IMR-90 (cell line): ENCODE measurements at regions not wholly inside any gene's neighbourhood (a gene's known extent, or its start where the extent isn't known, plus 50 kb on each side); places are given as distances from the start of the nearest gene placed in this dataset.

Experiments
- ATAC-seq: fragments of 200-7000 bp; cut with Tn5 transposase; 2 replicates; pipeline ENCODE4 v1.9.1; 2020; ENCODE audit warnings: low read depth, mild to moderate bottlenecking, moderate library complexity
- BruUV-seq: library from RNA; stranded (reverse); fragments of 400-500 nt; replicated peaks from 2 replicates; lab custom pipeline; 2021; lab: Mats Ljungman, UMichigan
- CTCF ChIA-PET: fragments of 300-600 bp; formaldehyde crosslinking; extraction: SDS; loops from one replicate; lab custom pipeline; 2021; ENCODE audit warnings: antibody characterized with exemption; lab: Yijun Ruan, JAX
- POLR2A ChIA-PET: fragments of 300-600 bp; sonication (Branson Sonifier 250); formaldehyde crosslinking; loops from one replicate; lab custom pipeline; 2022; ENCODE audit warnings: antibody characterized with exemption; ENCODE audit not compliant: unreplicated experiment; lab: Charles Lee
- DNase-seq: peaks from one replicate; pipeline ENCODE4 v3.0.0; 2013
- H2AFZ ChIP-seq: replicated peaks from 2 replicates; pipeline ENCODE3; 2013; ENCODE audit warnings: low read length, mild to moderate bottlenecking; ENCODE audit not compliant: poor library complexity
- H2AK5ac ChIP-seq: 2 replicates; pipeline ENCODE4 v1.6.1; 2013; ENCODE audit warnings: low read depth, low read length, inconsistent platforms
- H2AK9ac ChIP-seq: replicated peaks from 2 replicates; pipeline ENCODE3; 2013; ENCODE audit warnings: mild to moderate bottlenecking, low read depth, low read length, moderate library complexity; ENCODE audit not compliant: poor library complexity
- H2BK120ac ChIP-seq: 2 replicates; pipeline ENCODE4 v1.6.1; 2013; ENCODE audit warnings: low read depth, low read length, inconsistent platforms
- H2BK15ac ChIP-seq: 3 replicates; pipeline ENCODE4 v1.6.1; 2013; ENCODE audit warnings: low read depth, low read length, inconsistent platforms
- H2BK20ac ChIP-seq: 2 replicates; pipeline ENCODE4 v1.6.1; 2013; ENCODE audit warnings: low read depth, mild to moderate bottlenecking, inconsistent platforms, low read length, moderate library complexity
- H2BK5ac ChIP-seq: 2 replicates; pipeline ENCODE4 v1.6.1; 2013; ENCODE audit warnings: mild to moderate bottlenecking, low read depth, low read length, inconsistent platforms; ENCODE audit not compliant: poor library complexity, severe bottlenecking
- H3K14ac ChIP-seq: replicated peaks from 2 replicates; pipeline ENCODE4 v1.6.1; 2013; ENCODE audit warnings: low read depth, low read length, inconsistent platforms
- H3K18ac ChIP-seq: 2 replicates; pipeline ENCODE4 v1.6.1; 2013; ENCODE audit warnings: low read depth, low read length, control low read depth
- H3K23ac ChIP-seq: 2 replicates; pipeline ENCODE4 v1.6.1; 2013; ENCODE audit warnings: low read depth, low read length, inconsistent platforms
- H3K27ac ChIP-seq: 2 replicates; pipeline ENCODE4 v1.5.1; 2013; ENCODE audit warnings: mild to moderate bottlenecking, control low read depth, low read length; ENCODE audit not compliant: insufficient read depth
- H3K27me3 ChIP-seq: 2 replicates; pipeline ENCODE4 v1.6.1; 2013; ENCODE audit warnings: low read length; ENCODE audit not compliant: control insufficient read depth, insufficient read depth
- H3K36me3 ChIP-seq: 2 replicates; pipeline ENCODE4 v1.6.1; 2013; ENCODE audit warnings: low read length, mixed read lengths; ENCODE audit not compliant: control insufficient read depth, insufficient read depth
- H3K4ac ChIP-seq: 2 replicates; pipeline ENCODE4 v1.6.1; 2013; ENCODE audit warnings: low read depth, low read length, inconsistent platforms
- H3K4me1 ChIP-seq: 2 replicates; pipeline ENCODE4 v1.6.1; 2013; ENCODE audit warnings: low read length, mixed read lengths; ENCODE audit not compliant: control insufficient read depth, insufficient read depth
- H3K4me2 ChIP-seq: 2 replicates; pipeline ENCODE4 v1.6.1; 2013; ENCODE audit warnings: low read depth, mild to moderate bottlenecking, control low read depth, low read length, moderate library complexity
- H3K4me3 ChIP-seq: 2 replicates; pipeline ENCODE4 v1.5.1; 2013; ENCODE audit warnings: low read depth, mild to moderate bottlenecking, control low read depth, low read length, moderate library complexity; ENCODE audit not compliant: insufficient read depth
- H3K56ac ChIP-seq: 2 replicates; pipeline ENCODE4 v1.6.1; 2013; ENCODE audit warnings: low read length, inconsistent platforms; ENCODE audit not compliant: insufficient read depth; ENCODE audit errors: extremely low read depth
- H3K79me1 ChIP-seq, 2 experiments: 2 replicates each; pipeline ENCODE4 v1.6.1; 2013; ENCODE audit warnings: low read length in 2 of 2, inconsistent platforms in 1 of 2, low read depth in 1 of 2
- H3K9ac ChIP-seq: 2 replicates; pipeline ENCODE4 v1.6.1; 2013; ENCODE audit warnings: low read depth, low read length, control low read depth
- H3K9me1 ChIP-seq: 2 replicates; pipeline ENCODE4 v1.6.1; 2013; ENCODE audit warnings: low read length, inconsistent platforms; ENCODE audit not compliant: insufficient read depth
- H3K9me3 ChIP-seq: 2 replicates; pipeline ENCODE4 v1.6.1; 2013; ENCODE audit warnings: low read length; ENCODE audit not compliant: control insufficient read depth, insufficient read depth
- H4K20me1 ChIP-seq: 2 replicates; pipeline ENCODE4 v1.6.1; 2013; ENCODE audit warnings: low read length, inconsistent platforms; ENCODE audit not compliant: insufficient read depth
- H4K5ac ChIP-seq: 2 replicates; pipeline ENCODE4 v1.6.1; 2013; ENCODE audit warnings: mild to moderate bottlenecking, low read depth, low read length, control low read depth
- H4K8ac ChIP-seq, 2 experiments: 2 replicates each; pipeline ENCODE4 v1.6.1; 2013; ENCODE audit warnings: low read depth in 2 of 2, low read length in 2 of 2, control low read depth in 1 of 2, inconsistent platforms in 1 of 2
- H4K91ac ChIP-seq: 2 replicates; pipeline ENCODE4 v1.6.1; 2013; ENCODE audit warnings: low read depth, low read length, inconsistent platforms; ENCODE audit not compliant: insufficient read depth
- BHLHE40 ChIP-seq: fragments of 150-350 bp; IDR thresholded peaks from 2 replicates; pipeline ENCODE4 v1.6.1; 2016; ENCODE audit warnings: mild to moderate bottlenecking, low read depth, low read length
- CEBPB ChIP-seq: IDR thresholded peaks from 2 replicates; pipeline ENCODE4 v1.6.1; 2012; ENCODE audit warnings: low read depth, low read length, improper control_type of control experiment
- CHD1 ChIP-seq: IDR thresholded peaks from 2 replicates; pipeline ENCODE4 v1.6.1; 2012; ENCODE audit warnings: low read depth, low read length, improper control_type of control experiment
- FOS ChIP-seq: fragments of 150-350 bp; IDR thresholded peaks from 2 replicates; pipeline ENCODE4 v1.6.1; 2016; ENCODE audit warnings: low read depth, low read length
- MAFK ChIP-seq: IDR thresholded peaks from 2 replicates; pipeline ENCODE4 v1.6.1; 2012; ENCODE audit warnings: low read depth, low read length, improper control_type of control experiment
- MAZ ChIP-seq: IDR thresholded peaks from 2 replicates; pipeline ENCODE4 v1.6.1; 2012; ENCODE audit warnings: low read depth, mild to moderate bottlenecking, low read length, improper control_type of control experiment, moderate library complexity, borderline replicate concordance
- NFE2L2 ChIP-seq: fragments of 150-350 bp; IDR thresholded peaks from 2 replicates; pipeline ENCODE4 v1.6.1; 2016; ENCODE audit warnings: low read depth, mild to moderate bottlenecking, low read length
- POLR2A ChIP-seq: IDR thresholded peaks from 2 replicates; pipeline ENCODE4 v1.6.1; 2012; ENCODE audit warnings: mild to moderate bottlenecking, low read depth, low read length
- RAD21 ChIP-seq: IDR thresholded peaks from 2 replicates; pipeline ENCODE4 v1.6.1; 2012; ENCODE audit warnings: low read length, improper control_type of control experiment
- RCOR1 ChIP-seq: IDR thresholded peaks from 2 replicates; pipeline ENCODE4 v1.6.1; 2012; ENCODE audit warnings: mild to moderate bottlenecking, low read length, improper control_type of control experiment; ENCODE audit not compliant: insufficient replicate concordance
- RFX5 ChIP-seq: IDR thresholded peaks from 2 replicates; pipeline ENCODE4 v1.8.0; 2012; ENCODE audit warnings: low read depth, mild to moderate bottlenecking, low read length, moderate library complexity
- SMC3 ChIP-seq: fragments of 150-350 bp; IDR thresholded peaks from 2 replicates; pipeline ENCODE4 v1.6.1; 2016; ENCODE audit warnings: low read depth, mild to moderate bottlenecking, antibody characterized with exemption, low read length, moderate library complexity
- WGBS, 2 experiments: methylation state at CpG; one replicate each; pipeline versions ENCODE4 v1.1.5 to v1.1.7; 2013; ENCODE audit warnings: missing lambda C conversion rate in 2 of 2; ENCODE audit not compliant: insufficient read length in 1 of 2; ENCODE audit errors: extremely low coverage in 2 of 2; 5-methylcytosine and 5-hydroxymethylcytosine counted together
- dilution Hi-C: fragments of 300-500 bp; cut with HindIII; formaldehyde crosslinking; loops from one replicate; pipeline ENCODE4 v1.14.3; 2018; ENCODE audit warnings: low sequenced_read_pairs; ENCODE audit not compliant: unreplicated experiment
- in situ Hi-C: fragments of 300-500 bp; cut with MboI; formaldehyde crosslinking; loops from 3 replicates; pipeline ENCODE4 v1.14.3; 2019; ENCODE audit warnings: low sequenced_read_pairs, inconsistent platforms, mixed read lengths
- intact Hi-C: fragments of 100-400 bp; cut with micrococcal nuclease; formaldehyde crosslinking; loops from 2 replicates; pipeline ENCODE4 v1.10.0; 2022
- TF ChIP-seq, protein P1 (sequence below): conservative IDR thresholded peaks from 2 replicates; pipeline ENCODE4 v1.5.1; 2012; ENCODE audit warnings: mild to moderate bottlenecking, low read depth, low read length, improper control_type of control experiment
- TF ChIP-seq, protein P2 (sequence below): fragments of 150-350 bp; IDR thresholded peaks from 2 replicates; pipeline ENCODE4 v1.6.1; 2017; ENCODE audit warnings: mild to moderate bottlenecking, antibody characterized with exemption, low read length, low read depth
- TF ChIP-seq, protein P3 (sequence below): fragments of 150-350 bp; IDR thresholded peaks from 2 replicates; pipeline ENCODE4 v1.6.1; 2016; ENCODE audit warnings: low read depth, mild to moderate bottlenecking, low read length, moderate library complexity, borderline replicate concordance

DNA sequence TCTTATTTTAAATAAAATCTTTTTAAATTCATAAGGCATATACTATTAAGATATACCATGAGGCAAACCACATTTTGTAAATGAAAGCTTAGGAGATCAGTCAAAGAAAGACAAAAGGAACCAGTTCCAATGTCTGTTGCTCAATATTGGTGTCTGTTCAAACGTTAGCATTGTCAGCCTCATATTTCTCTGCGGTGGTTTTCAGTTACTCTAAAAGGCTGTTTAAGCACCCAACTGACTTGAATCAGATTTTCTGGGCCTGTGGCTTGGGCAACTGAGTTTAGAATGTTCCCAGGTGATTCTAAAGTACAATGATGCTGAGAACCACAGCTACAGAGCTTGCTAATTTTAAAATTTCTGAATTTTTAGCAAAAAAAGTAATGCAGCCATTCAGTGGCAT lies 166.3 kb upstream of the KIF2A start:
- no TSS peak for BruUV-seq
- Histone ChIP-seq H3K36me3 (no peaks in the 10 kb centered on the region), H4K5ac (no peak overlapping the region), H3K4me2 (no peak overlapping the region), H3K79me1 (no peaks in the 10 kb centered on the region), H3K27ac (no peak overlapping the region), H2AK9ac (no peak overlapping the region), H4K91ac (no peak overlapping the region), H2BK120ac (no peak overlapping the region), H2AK5ac (no peak overlapping the region), H3K14ac (no peak overlapping the region), H3K27me3 (no peaks in the 10 kb centered on the region; the same call in none of the 2 replicates), H4K20me1 (no peaks in the 10 kb centered on the region), H2BK5ac (no peak overlapping the region), H3K18ac (no peak overlapping the region), H2BK15ac (no peak overlapping the region), H4K8ac (no peak overlapping the region), H3K4me1 (no peaks in the 10 kb centered on the region), H3K56ac (no peak overlapping the region), H3K9ac (no peak overlapping the region), H3K9me1 (no peaks in the 10 kb centered on the region), H3K23ac (no peak overlapping the region), H2BK20ac (no peak overlapping the region), H2AFZ (no peak overlapping the region), H3K4ac (no peak overlapping the region), H3K4me3 (no peak overlapping the region), H3K9me3 (no peaks in the 10 kb centered on the region)
- WGBS, 2 experiments = no CpG with 5 or more reads among the region's 2 CpGs
- ATAC-seq (no peak), DNase-seq (no peak)
- ChIA-PET CTCF (no interaction called here), POLR2A (no interaction called here)
- TF ChIP-seq RAD21 (no peak), FOS (no peak), CEBPB (no peak), NFE2L2 (no peak), SMC3 (no peak), RCOR1 (no peak), RFX5 (no peak), POLR2A (no peak), BHLHE40 (no peak), MAZ (no peak), CHD1 (no peak), MAFK (no peak)
- TF ChIP-seq, protein P1, sequence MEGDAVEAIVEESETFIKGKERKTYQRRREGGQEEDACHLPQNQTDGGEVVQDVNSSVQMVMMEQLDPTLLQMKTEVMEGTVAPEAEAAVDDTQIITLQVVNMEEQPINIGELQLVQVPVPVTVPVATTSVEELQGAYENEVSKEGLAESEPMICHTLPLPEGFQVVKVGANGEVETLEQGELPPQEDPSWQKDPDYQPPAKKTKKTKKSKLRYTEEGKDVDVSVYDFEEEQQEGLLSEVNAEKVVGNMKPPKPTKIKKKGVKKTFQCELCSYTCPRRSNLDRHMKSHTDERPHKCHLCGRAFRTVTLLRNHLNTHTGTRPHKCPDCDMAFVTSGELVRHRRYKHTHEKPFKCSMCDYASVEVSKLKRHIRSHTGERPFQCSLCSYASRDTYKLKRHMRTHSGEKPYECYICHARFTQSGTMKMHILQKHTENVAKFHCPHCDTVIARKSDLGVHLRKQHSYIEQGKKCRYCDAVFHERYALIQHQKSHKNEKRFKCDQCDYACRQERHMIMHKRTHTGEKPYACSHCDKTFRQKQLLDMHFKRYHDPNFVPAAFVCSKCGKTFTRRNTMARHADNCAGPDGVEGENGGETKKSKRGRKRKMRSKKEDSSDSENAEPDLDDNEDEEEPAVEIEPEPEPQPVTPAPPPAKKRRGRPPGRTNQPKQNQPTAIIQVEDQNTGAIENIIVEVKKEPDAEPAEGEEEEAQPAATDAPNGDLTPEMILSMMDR = no peak
- TF ChIP-seq, protein P2, sequence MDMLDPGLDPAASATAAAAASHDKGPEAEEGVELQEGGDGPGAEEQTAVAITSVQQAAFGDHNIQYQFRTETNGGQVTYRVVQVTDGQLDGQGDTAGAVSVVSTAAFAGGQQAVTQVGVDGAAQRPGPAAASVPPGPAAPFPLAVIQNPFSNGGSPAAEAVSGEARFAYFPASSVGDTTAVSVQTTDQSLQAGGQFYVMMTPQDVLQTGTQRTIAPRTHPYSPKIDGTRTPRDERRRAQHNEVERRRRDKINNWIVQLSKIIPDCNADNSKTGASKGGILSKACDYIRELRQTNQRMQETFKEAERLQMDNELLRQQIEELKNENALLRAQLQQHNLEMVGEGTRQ = no peak
- TF ChIP-seq, protein P3, sequence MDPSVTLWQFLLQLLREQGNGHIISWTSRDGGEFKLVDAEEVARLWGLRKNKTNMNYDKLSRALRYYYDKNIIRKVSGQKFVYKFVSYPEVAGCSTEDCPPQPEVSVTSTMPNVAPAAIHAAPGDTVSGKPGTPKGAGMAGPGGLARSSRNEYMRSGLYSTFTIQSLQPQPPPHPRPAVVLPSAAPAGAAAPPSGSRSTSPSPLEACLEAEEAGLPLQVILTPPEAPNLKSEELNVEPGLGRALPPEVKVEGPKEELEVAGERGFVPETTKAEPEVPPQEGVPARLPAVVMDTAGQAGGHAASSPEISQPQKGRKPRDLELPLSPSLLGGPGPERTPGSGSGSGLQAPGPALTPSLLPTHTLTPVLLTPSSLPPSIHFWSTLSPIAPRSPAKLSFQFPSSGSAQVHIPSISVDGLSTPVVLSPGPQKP = no peak
- intact Hi-C loops = loop anchor here (5.0 to 10.0 kb wide), 3 partner anchors 322 to 1085 kb away; no protein-coding TSS in a partner anchor
- dilution Hi-C loops = no loop called here
- in situ Hi-C loops = loop anchor here (25.0 kb wide), 1 partner anchor 1077 kb away; no protein-coding TSS in a partner anchor
